ENCODE measurements at regions not wholly inside any gene's neighbourhood (a gene's known extent, or its start where the extent isn't known, plus 50 kb on each side); places are given as distances from the start of the nearest gene placed in this dataset.

DNA sequence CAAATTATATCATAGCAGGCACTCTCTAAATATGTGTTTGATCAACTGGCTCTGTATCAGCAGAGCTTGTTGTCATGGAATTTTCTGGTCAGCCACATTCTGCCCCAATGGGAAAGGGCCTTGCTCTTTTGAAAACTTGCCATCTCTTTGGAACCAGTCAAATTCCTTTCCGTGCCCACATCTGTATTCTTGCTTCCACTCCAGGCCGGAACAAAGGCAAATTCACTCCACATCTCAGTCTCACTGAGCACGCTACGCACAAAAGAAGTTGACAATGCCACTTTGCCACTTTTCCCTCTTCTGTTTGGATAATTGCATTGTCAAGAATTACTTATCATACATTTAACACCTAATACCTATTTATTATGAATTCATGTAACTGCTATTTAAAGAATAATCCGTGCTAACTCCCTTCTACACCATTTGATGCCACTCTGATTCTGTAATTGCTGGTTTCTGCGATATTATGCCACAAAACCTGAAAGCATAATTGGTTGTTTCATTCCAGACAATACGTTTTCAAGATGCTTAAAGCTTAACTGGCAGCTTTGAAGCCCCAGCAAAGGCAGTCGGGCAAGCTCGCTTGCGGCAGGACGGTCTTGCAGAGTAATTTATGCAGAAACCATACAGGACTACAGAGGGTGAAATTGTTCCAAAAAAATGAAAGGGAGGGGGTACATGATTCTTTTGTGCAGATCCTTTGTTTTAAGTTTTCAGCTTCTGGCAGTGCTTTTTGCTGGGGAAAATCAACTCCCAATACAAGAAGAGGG is 277.7 kb downstream of the MSX2 start:
- TF ChIP-seq, protein P1, sequence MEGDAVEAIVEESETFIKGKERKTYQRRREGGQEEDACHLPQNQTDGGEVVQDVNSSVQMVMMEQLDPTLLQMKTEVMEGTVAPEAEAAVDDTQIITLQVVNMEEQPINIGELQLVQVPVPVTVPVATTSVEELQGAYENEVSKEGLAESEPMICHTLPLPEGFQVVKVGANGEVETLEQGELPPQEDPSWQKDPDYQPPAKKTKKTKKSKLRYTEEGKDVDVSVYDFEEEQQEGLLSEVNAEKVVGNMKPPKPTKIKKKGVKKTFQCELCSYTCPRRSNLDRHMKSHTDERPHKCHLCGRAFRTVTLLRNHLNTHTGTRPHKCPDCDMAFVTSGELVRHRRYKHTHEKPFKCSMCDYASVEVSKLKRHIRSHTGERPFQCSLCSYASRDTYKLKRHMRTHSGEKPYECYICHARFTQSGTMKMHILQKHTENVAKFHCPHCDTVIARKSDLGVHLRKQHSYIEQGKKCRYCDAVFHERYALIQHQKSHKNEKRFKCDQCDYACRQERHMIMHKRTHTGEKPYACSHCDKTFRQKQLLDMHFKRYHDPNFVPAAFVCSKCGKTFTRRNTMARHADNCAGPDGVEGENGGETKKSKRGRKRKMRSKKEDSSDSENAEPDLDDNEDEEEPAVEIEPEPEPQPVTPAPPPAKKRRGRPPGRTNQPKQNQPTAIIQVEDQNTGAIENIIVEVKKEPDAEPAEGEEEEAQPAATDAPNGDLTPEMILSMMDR (IDR thresholded peaks at IDR 0.05) = no peak
- no peak for TF ChIP-seq POLR2A (IDR thresholded peaks at IDR 0.05)

All from Peyer's patch (tissue), 4 donors.